H1 (cell line): ENCODE measurements at regions not wholly inside any gene's neighbourhood (a gene's known extent, or its start where the extent isn't known, plus 50 kb on each side); places are given as distances from the start of the nearest gene placed in this dataset.

ENCODE experiments used
- CTCF ChIA-PET: fragments of 300-600 bp; sonication (Branson Sonifier 250); formaldehyde crosslinking; loops from one replicate; lab custom pipeline; 2021; ENCODE audit not compliant: partially characterized antibody; lab: Charles Lee
- POLR2A ChIA-PET: fragments of 300-600 bp; sonication (Branson Sonifier 250); formaldehyde crosslinking; loops from one replicate; lab custom pipeline; 2021; ENCODE audit warnings: inconsistent platforms; ENCODE audit not compliant: partially characterized antibody; lab: Charles Lee
- DNase-seq, 2 experiments: peaks; one replicate each; pipeline versions ENCODE4 v3.0.0 to v3.0.0-alpha.2; 2010 to 2022; ENCODE audit warnings: low spot score in 2 of 2, low read depth in 1 of 2, mixed read lengths in 1 of 2
- FAIRE-seq: peaks from 2 replicates; lab custom pipeline; 2011; peaks lifted over from hg19 to GRCh38; lab: Jason Lieb, UNC
- H2AFZ ChIP-seq: 2 replicates; pipeline ENCODE4 v1.8.1; 2012; ENCODE audit warnings: low read length, inconsistent platforms
- H2AK5ac ChIP-seq: 2 replicates; pipeline ENCODE4 v1.6.1; 2013; ENCODE audit warnings: low read depth, low read length
- H2BK120ac ChIP-seq: replicated peaks from 2 replicates; pipeline ENCODE3; 2013; ENCODE audit warnings: low read depth, low read length, inconsistent platforms
- H2BK12ac ChIP-seq: 2 replicates; pipeline ENCODE4 v1.6.1; 2013; ENCODE audit warnings: low read depth, low read length
- H2BK15ac ChIP-seq: 2 replicates; pipeline ENCODE4 v1.6.1; 2013; ENCODE audit warnings: low read length
- H2BK20ac ChIP-seq: 2 replicates; pipeline ENCODE4 v1.6.1; 2013; ENCODE audit warnings: low read length
- H2BK5ac ChIP-seq: 2 replicates; pipeline ENCODE4 v1.6.1; 2013; ENCODE audit warnings: low read depth, low read length
- H3K14ac ChIP-seq: 2 replicates; pipeline ENCODE4 v1.6.1; 2013; ENCODE audit warnings: inconsistent platforms; ENCODE audit not compliant: insufficient read length
- H3K18ac ChIP-seq: 2 replicates; pipeline ENCODE4 v1.6.1; 2013; ENCODE audit warnings: low read length; ENCODE audit errors: extremely low read depth
- H3K23ac ChIP-seq: 2 replicates; pipeline ENCODE4 v1.6.1; 2013; ENCODE audit warnings: inconsistent platforms; ENCODE audit not compliant: insufficient read length
- H3K23me2 ChIP-seq: 2 replicates; pipeline ENCODE4 v1.6.1; 2013; ENCODE audit warnings: low read depth, low read length
- H3K27ac ChIP-seq: 2 replicates; pipeline ENCODE4 v1.6.1; 2011; ENCODE audit warnings: low read depth, low read length, inconsistent platforms
- H3K27me3 ChIP-seq, 4 experiments: replicated peaks in 1 of 4; 1 replicate in 1 of 4; 2 replicates in 3 of 4; pipeline versions ENCODE4 v1.6.1 to v1.8.1; 2011 to 2013; ENCODE audit warnings: low read length in 3 of 4, mild to moderate bottlenecking in 3 of 4, inconsistent platforms in 2 of 4, mixed read lengths in 2 of 4, moderate library complexity in 1 of 4; ENCODE audit not compliant: control insufficient read depth in 3 of 4, insufficient read depth in 3 of 4; ENCODE audit errors: extremely low read depth in 1 of 4
- H3K36me3 ChIP-seq, 4 experiments: 2 replicates each; pipeline versions ENCODE4 v1.6.1 to v1.8.1; 2011 to 2013; ENCODE audit warnings: mild to moderate bottlenecking in 4 of 4, low read length in 3 of 4, moderate library complexity in 2 of 4, control low read depth in 1 of 4, inconsistent platforms in 1 of 4; ENCODE audit not compliant: insufficient read depth in 4 of 4, control insufficient read depth in 2 of 4
- H3K4ac ChIP-seq: replicated peaks from 2 replicates; pipeline ENCODE3; 2013; ENCODE audit warnings: low read length, low read depth, mixed read lengths, inconsistent platforms; ENCODE audit not compliant: insufficient read length
- H3K4me1 ChIP-seq, 4 experiments: replicated peaks in 1 of 4; 1 replicate in 1 of 4; 2 replicates in 3 of 4; pipeline versions ENCODE4 v1.6.1 to v1.8.1; 2011 to 2013; ENCODE audit warnings: low read length in 3 of 4, inconsistent platforms in 2 of 4, mixed read lengths in 1 of 4; ENCODE audit not compliant: insufficient read depth in 4 of 4, control insufficient read depth in 3 of 4
- H3K4me2 ChIP-seq, 2 experiments: 2 replicates each; pipeline versions ENCODE4 v1.6.1 to v1.8.1; 2011 to 2013; ENCODE audit warnings: low read depth in 2 of 2, low read length in 2 of 2, control low read depth in 1 of 2, inconsistent platforms in 1 of 2, mild to moderate bottlenecking in 1 of 2; ENCODE audit not compliant: insufficient read depth in 1 of 2
- H3K4me3 ChIP-seq, 4 experiments: fragments of 200-600, 300-600 bp in 1 of 4; sonication (generic), shearing (Covaris generic), sonication (Bioruptor Twin) in 1 of 4; 2 replicates each; pipeline versions ENCODE4 v1.5.1 to v1.8.1; 2011 to 2016; ENCODE audit warnings: low read length in 4 of 4, low read depth in 3 of 4, control low read depth in 2 of 4, inconsistent platforms in 2 of 4, mild to moderate bottlenecking in 2 of 4, mixed read lengths in 1 of 4, moderate library complexity in 1 of 4; ENCODE audit not compliant: insufficient read depth in 2 of 4; ENCODE audit errors: extremely low read depth in 1 of 4
- H3K56ac ChIP-seq: replicated peaks from 2 replicates; pipeline ENCODE3; 2013; ENCODE audit warnings: low read depth, mild to moderate bottlenecking, mixed read lengths, low read length, inconsistent platforms; ENCODE audit not compliant: insufficient read length
- H3K79me1 ChIP-seq: 2 replicates; pipeline ENCODE4 v1.6.1; 2013; ENCODE audit warnings: low read depth, low read length, control low read depth
- H3K79me2 ChIP-seq, 2 experiments: 2 replicates each; pipeline versions ENCODE4 v1.6.1 to v1.8.1; 2012 to 2013; ENCODE audit warnings: low read length in 2 of 2, mild to moderate bottlenecking in 2 of 2, inconsistent platforms in 1 of 2; ENCODE audit not compliant: insufficient read depth in 2 of 2, control insufficient read depth in 1 of 2
- H3K9ac ChIP-seq, 4 experiments: replicated peaks in 1 of 4; 1 replicate in 1 of 4; 2 replicates in 3 of 4; pipeline versions ENCODE4 v1.6.1 to v1.8.1; 2011 to 2013; ENCODE audit warnings: low read depth in 3 of 4, low read length in 3 of 4, control low read depth in 2 of 4, mild to moderate bottlenecking in 2 of 4, moderate library complexity in 2 of 4, inconsistent platforms in 1 of 4; ENCODE audit errors: extremely low read depth in 1 of 4
- H3K9me3 ChIP-seq, 2 experiments: 2 replicates each; pipeline versions ENCODE4 v1.6.1 to v1.8.1; 2012 to 2013; ENCODE audit warnings: mild to moderate bottlenecking in 2 of 2, moderate library complexity in 2 of 2, control low read depth in 1 of 2, inconsistent platforms in 1 of 2, low read depth in 1 of 2, low read length in 1 of 2, mixed read lengths in 1 of 2; ENCODE audit not compliant: insufficient read depth in 2 of 2
- H4K20me1 ChIP-seq, 2 experiments: replicated peaks in 1 of 2; 2 replicates each; pipeline versions ENCODE3 to v1.8.1; 2011 to 2013; ENCODE audit warnings: inconsistent platforms in 2 of 2, low read length in 2 of 2, mild to moderate bottlenecking in 1 of 2; ENCODE audit not compliant: insufficient read depth in 2 of 2, control insufficient read depth in 1 of 2
- H4K5ac ChIP-seq: 2 replicates; pipeline ENCODE4 v1.6.1; 2013; ENCODE audit warnings: low read length, low read depth, mixed read lengths, inconsistent platforms; ENCODE audit not compliant: insufficient read length
- H4K8ac ChIP-seq: 2 replicates; pipeline ENCODE4 v1.8.0; 2013; ENCODE audit warnings: mild to moderate bottlenecking, moderate library complexity, low read length, inconsistent platforms; ENCODE audit not compliant: insufficient read depth; ENCODE audit errors: extremely low read depth
- H4K91ac ChIP-seq: replicated peaks from 2 replicates; pipeline ENCODE3; 2013; ENCODE audit warnings: low read length, mixed read lengths, inconsistent platforms; ENCODE audit not compliant: insufficient read length
- ASH2L ChIP-seq: fragments of 200-600, 300-600 bp; sonication (generic); IDR thresholded peaks from one replicate; pipeline ENCODE4 v1.7.1; 2017; ENCODE audit warnings: low read length
- CTCF ChIP-seq, 3 experiments: IDR thresholded peaks; 1 replicate in 2 of 3; 2 replicates in 1 of 3; pipeline versions ENCODE4 v1.5.1 to v1.6.1; 2011; ENCODE audit warnings: low read length in 3 of 3, mild to moderate bottlenecking in 3 of 3, inconsistent platforms in 2 of 3, low read depth in 1 of 3, moderate library complexity in 1 of 3; ENCODE audit not compliant: insufficient read depth in 1 of 3; ENCODE audit errors: control extremely low read depth in 1 of 3
- GTF2F1 ChIP-seq: IDR thresholded peaks from 2 replicates; pipeline ENCODE4 v1.6.1; 2012; ENCODE audit warnings: low read depth, low read length, improper control_type of control experiment, borderline replicate concordance
- PHF8 ChIP-seq: fragments of 200-600 bp; sonication (generic); conservative IDR thresholded peaks from 2 replicates; pipeline ENCODE4 v1.7.1; 2012; ENCODE audit warnings: low read depth, mild to moderate bottlenecking, inconsistent platforms, low read length, moderate library complexity
- POLR2A ChIP-seq, 2 experiments: IDR thresholded peaks; 1 replicate in 1 of 2; 2 replicates in 1 of 2; pipeline ENCODE4 v1.6.1; 2011; ENCODE audit warnings: low read depth in 2 of 2, low read length in 2 of 2, mild to moderate bottlenecking in 2 of 2; ENCODE audit errors: control extremely low read depth in 1 of 2
- RBBP5 ChIP-seq: IDR thresholded peaks from 2 replicates; pipeline ENCODE4 v1.7.1; 2012; ENCODE audit warnings: low read depth, mild to moderate bottlenecking, inconsistent platforms, low read length, moderate library complexity, borderline replicate concordance
- SIN3A ChIP-seq, 2 experiments: IDR thresholded peaks in 1 of 2; conservative IDR thresholded peaks in 1 of 2; 2 replicates each; pipeline ENCODE4 v1.6.1; 2011 to 2012; ENCODE audit warnings: low read length in 2 of 2, improper control_type of control experiment in 1 of 2, low read depth in 1 of 2, mild to moderate bottlenecking in 1 of 2
- SP2 ChIP-seq: IDR thresholded peaks from 2 replicates; pipeline ENCODE4 v1.6.1; 2012; ENCODE audit warnings: mild to moderate bottlenecking, low read length, inconsistent platforms
- YY1 ChIP-seq: IDR thresholded peaks from 2 replicates; pipeline ENCODE4 v1.6.1; 2011; ENCODE audit warnings: low read depth, mild to moderate bottlenecking, low read length
- WGBS, 2 experiments: shearing (Covaris generic) in 1 of 2; methylation state at CpG; one replicate each; pipeline versions ENCODE4 v1.1.6 to v1.1.7; 2013 to 2015; ENCODE audit warnings: low lambda C conversion rate in 2 of 2, mixed read lengths in 2 of 2, inconsistent platforms in 1 of 2, low coverage in 1 of 2, missing lambda C conversion rate in 1 of 2; ENCODE audit not compliant: insufficient replicate concordance in 2 of 2, insufficient coverage in 1 of 2, insufficient read length in 1 of 2; ENCODE audit errors: extremely low coverage in 1 of 2, missing lambda C conversion rate in 1 of 2; 5-methylcytosine and 5-hydroxymethylcytosine counted together
- TF ChIP-seq, protein P1 (sequence below): IDR thresholded peaks from 2 replicates; pipeline ENCODE4 v1.6.1; 2012; ENCODE audit warnings: inconsistent platforms

- H4K8ac ChIP-seq: no peak overlapping the region
- peaks cover 5 to 7% of the 10 kb centered on the region in 2 experiments; a peak in 1 of 4 replicates for H3K9me3 ChIP-seq
- 97% methylated on average over 6 of the region's 6 CpGs; no CpG with 5 or more reads in 1 of the 2 experiments for WGBS, 2 experiments
- H4K20me1 ChIP-seq: no peaks in the 10 kb centered on the region
- H3K79me1 ChIP-seq: no peaks in the 10 kb centered on the region
- no peak overlapping the region for H2BK20ac ChIP-seq
- H3K79me2 ChIP-seq: no peaks in the 10 kb centered on the region
- DNase-seq (no peak), FAIRE-seq (no peak)
- H3K4me2 ChIP-seq: no peak overlapping the region
- no peak overlapping the region for H3K4ac ChIP-seq
- H3K9ac ChIP-seq: no peak overlapping the region
- H3K4me3 ChIP-seq: no peak overlapping the region
- H3K23me2 ChIP-seq: no peaks in the 10 kb centered on the region
- no peak overlapping the region for H3K23ac ChIP-seq
- H3K27me3 ChIP-seq: no peaks in the 10 kb centered on the region
- ChIA-PET CTCF (no interaction called here), POLR2A (no interaction called here)
- no peak overlapping the region for H2AFZ ChIP-seq
- H3K4me1 ChIP-seq: no peaks in the 10 kb centered on the region
- H3K14ac ChIP-seq: no peak overlapping the region
- H3K56ac ChIP-seq: no peak overlapping the region
- H2AK5ac ChIP-seq: no peak overlapping the region
- no peak overlapping the region for H2BK120ac ChIP-seq
- no peak overlapping the region for H3K18ac ChIP-seq
- H4K91ac ChIP-seq: no peak overlapping the region
- no peak overlapping the region for H4K5ac ChIP-seq
- no peak overlapping the region for H2BK5ac ChIP-seq
- no peak overlapping the region for H2BK12ac ChIP-seq
- H2BK15ac ChIP-seq: no peak overlapping the region
- no peak overlapping the region for H3K27ac ChIP-seq
- no peaks in the 10 kb centered on the region for H3K36me3 ChIP-seq
- TF ChIP-seq YY1 (no peak), SIN3A (conservative IDR thresholded peaks at IDR 0.05 in 1 of 2, IDR thresholded peaks at IDR 0.05 in 1 of 2; ENCODE audit: low read depth in 1 of 2, low read length in 2 of 2) (no peak), RBBP5 (no peak), SP2 (no peak), POLR2A (IDR thresholded peaks at IDR 0.05; ENCODE audit: control extremely low read depth in 1 of 2, low read depth in 2 of 2, low read length in 2 of 2) (no peak), ASH2L (no peak), CTCF (IDR thresholded peaks at IDR 0.05; ENCODE audit: control extremely low read depth in 1 of 3, insufficient read depth in 1 of 3, low read depth in 1 of 3, low read length in 3 of 3) (no peak), PHF8 (no peak), GTF2F1 (no peak)
- TF ChIP-seq, protein P1, sequence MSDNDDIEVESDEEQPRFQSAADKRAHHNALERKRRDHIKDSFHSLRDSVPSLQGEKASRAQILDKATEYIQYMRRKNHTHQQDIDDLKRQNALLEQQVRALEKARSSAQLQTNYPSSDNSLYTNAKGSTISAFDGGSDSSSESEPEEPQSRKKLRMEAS: no peak
Observed at GRCh38 chr4:161287678-161288352, 876.0 kb downstream of the FSTL5 start.
